ENCODE measurements at regions not wholly inside any gene's neighbourhood (a gene's known extent, or its start where the extent isn't known, plus 50 kb on each side); places are given as distances from the start of the nearest gene placed in this dataset.

GRCh38 chr2:180583441-180584140, 396.8 kb upstream of the UBE2E3 start:
- no peak overlapping the region for H3K4me3 ChIP-seq (ENCODE audit: low read depth, low read length)
- no peak for TF ChIP-seq CTCF (conservative IDR thresholded peaks at IDR 0.05; ENCODE audit: low read depth, low read length)
- no peak for DNase-seq (ENCODE audit: low read depth)

GRCh38 chr2:180579388-180579787, 401.0 kb upstream of the UBE2E3 start:
- DNase-seq (ENCODE audit: low read depth), result no peak
- no peak overlapping the region for H3K4me3 ChIP-seq (ENCODE audit: low read depth, low read length)
- TF ChIP-seq CTCF (conservative IDR thresholded peaks at IDR 0.05; ENCODE audit: low read depth, low read length), result no peak

GRCh38 chr2:180578441-180578840, 402.0 kb upstream of the UBE2E3 start:
- TF ChIP-seq CTCF (conservative IDR thresholded peaks at IDR 0.05; ENCODE audit: low read depth, low read length), result no peak
- no peak overlapping the region for H3K4me3 ChIP-seq (ENCODE audit: low read depth, low read length)
- no peak for DNase-seq (ENCODE audit: low read depth)

- no peak overlapping the region for H3K4me3 ChIP-seq (ENCODE audit: low read depth, low read length)
- TF ChIP-seq CTCF (conservative IDR thresholded peaks at IDR 0.05; ENCODE audit: low read depth, low read length), result no peak
- no peak for DNase-seq (ENCODE audit: low read depth)
Measured at GRCh38 chr2:180577567-180577966, 402.8 kb upstream of the UBE2E3 start.

- no peak for TF ChIP-seq CTCF (conservative IDR thresholded peaks at IDR 0.05; ENCODE audit: low read depth, low read length)
- H3K4me3 ChIP-seq (ENCODE audit: low read depth, low read length), result no peak overlapping the region
- DNase-seq (ENCODE audit: low read depth), result no peak
Measured at GRCh38 chr2:180573951-180574350, 406.5 kb upstream of the UBE2E3 start.

GRCh38 chr2:180572346-180572745, 408.1 kb upstream of the UBE2E3 start:
- DNase-seq (ENCODE audit: low read depth), result no peak
- no peak for TF ChIP-seq CTCF (conservative IDR thresholded peaks at IDR 0.05; ENCODE audit: low read depth, low read length)
- no peak overlapping the region for H3K4me3 ChIP-seq (ENCODE audit: low read depth, low read length)

- H3K4me3 ChIP-seq (ENCODE audit: low read depth, low read length), result no peak overlapping the region
- no peak for TF ChIP-seq CTCF (conservative IDR thresholded peaks at IDR 0.05; ENCODE audit: low read depth, low read length)
- no peak for DNase-seq (ENCODE audit: low read depth)
Measured at GRCh38 chr2:180571559-180571958, 408.8 kb upstream of the UBE2E3 start.
